MM.1S (cell line): ENCODE measurements at regions not wholly inside any gene's neighbourhood (a gene's known extent, or its start where the extent isn't known, plus 50 kb on each side); places are given as distances from the start of the nearest gene placed in this dataset.

Source experiments
- DNase-seq: peaks from one replicate; pipeline ENCODE4 v3.0.0-alpha.2; 2015
- H2AFZ ChIP-seq: fragments of 300-600 bp; sonication (generic); 2 replicates; pipeline ENCODE4 v1.6.0; 2016; ENCODE audit warnings: antibody characterized with exemption, low read length
- H3F3A ChIP-seq: fragments of 300-600 bp; sonication (generic); 2 replicates; pipeline ENCODE4 v1.6.1; 2016; ENCODE audit warnings: mild to moderate bottlenecking, antibody characterized with exemption, low read length, moderate library complexity, mixed read lengths; ENCODE audit not compliant: insufficient read depth
- H3K27ac ChIP-seq: fragments of 300-600 bp; sonication (generic); 2 replicates; pipeline ENCODE4 v1.5.1; 2016; ENCODE audit warnings: mild to moderate bottlenecking, low read length
- H3K27me3 ChIP-seq: fragments of 300-600 bp; sonication (generic); replicated peaks from 2 replicates; pipeline ENCODE4 v1.6.0; 2016; ENCODE audit warnings: low read length; ENCODE audit not compliant: insufficient read depth
- H3K36me3 ChIP-seq: fragments of 300-600 bp; sonication (generic); replicated peaks from 2 replicates; pipeline ENCODE4 v1.6.1; 2016; ENCODE audit warnings: mild to moderate bottlenecking, low read length, mixed read lengths; ENCODE audit not compliant: insufficient read depth
- H3K4me1 ChIP-seq: fragments of 300-600 bp; sonication (generic); 2 replicates; pipeline ENCODE4 v1.6.1; 2016; ENCODE audit warnings: low read length, mixed read lengths
- H3K4me2 ChIP-seq: fragments of 300-600 bp; sonication (generic); 2 replicates; pipeline ENCODE4 v1.6.0; 2016; ENCODE audit warnings: low read depth, low read length
- H3K4me3 ChIP-seq: fragments of 300-600 bp; sonication (generic); 2 replicates; pipeline ENCODE4 v1.5.1; 2016; ENCODE audit warnings: low read length, mixed read lengths
- H3K79me2 ChIP-seq: fragments of 300-600 bp; sonication (generic); 2 replicates; pipeline ENCODE4 v1.6.1; 2016; ENCODE audit warnings: mixed run types, low read length, mixed read lengths
- H3K9ac ChIP-seq: fragments of 300-600 bp; sonication (generic); 2 replicates; pipeline ENCODE4 v1.6.1; 2016; ENCODE audit warnings: low read length, mixed read lengths
- H3K9me2 ChIP-seq: fragments of 300-600 bp; sonication (generic); replicated peaks from 2 replicates; pipeline ENCODE4 v1.6.1; 2016; ENCODE audit warnings: mild to moderate bottlenecking, low read length, mixed read lengths; ENCODE audit not compliant: insufficient read depth
- H3K9me3 ChIP-seq: fragments of 300-600 bp; sonication (generic); replicated peaks from 2 replicates; pipeline ENCODE4 v1.6.1; 2016; ENCODE audit warnings: mild to moderate bottlenecking, low read length, mixed read lengths; ENCODE audit not compliant: insufficient read depth
- H4K20me1 ChIP-seq: fragments of 300-600 bp; sonication (generic); 2 replicates; pipeline ENCODE4 v1.6.1; 2016; ENCODE audit warnings: mild to moderate bottlenecking, low read length, moderate library complexity, mixed read lengths; ENCODE audit not compliant: insufficient read depth
- EZH2 ChIP-seq: fragments of 300-600 bp; sonication (generic); optimal IDR thresholded peaks from 2 replicates; pipeline ENCODE3; 2017; ENCODE audit warnings: low read depth, mild to moderate bottlenecking, antibody characterized with exemption, low read length, mixed read lengths
- EZH2phosphoT487 ChIP-seq: fragments of 300-600 bp; sonication (generic); IDR thresholded peaks from 2 replicates; pipeline ENCODE4 v1.6.1; 2018; ENCODE audit warnings: antibody characterized with exemption, low read length
- TF ChIP-seq, protein P1 (sequence below): fragments of 300-600 bp; sonication (generic); IDR thresholded peaks from 2 replicates; pipeline ENCODE4 v1.5.1; 2016; ENCODE audit warnings: antibody characterized with exemption, low read length, mixed read lengths

DNA sequence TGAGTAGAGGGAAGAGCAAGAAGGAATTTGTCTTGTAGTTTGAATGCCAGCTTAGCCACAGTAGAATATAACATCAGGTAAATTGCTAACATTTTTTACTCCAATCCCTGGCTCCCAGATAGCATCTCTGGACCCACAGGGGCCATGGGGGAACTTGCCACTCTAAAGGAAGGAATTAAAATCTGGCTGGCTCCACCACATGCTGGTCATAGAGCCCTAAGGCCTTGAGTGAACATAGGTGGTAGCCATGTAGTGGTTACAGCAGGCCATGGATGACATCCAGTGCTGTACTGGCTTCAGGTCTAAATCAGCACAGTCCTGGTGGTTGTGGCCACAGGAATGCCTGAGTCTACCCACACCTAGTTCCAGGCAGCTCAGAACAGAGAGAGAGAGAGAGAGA lies 109.9 kb upstream of the RGMB start:
- H3K36me3 ChIP-seq: no peaks in the 10 kb centered on the region
- TF ChIP-seq, protein P1, sequence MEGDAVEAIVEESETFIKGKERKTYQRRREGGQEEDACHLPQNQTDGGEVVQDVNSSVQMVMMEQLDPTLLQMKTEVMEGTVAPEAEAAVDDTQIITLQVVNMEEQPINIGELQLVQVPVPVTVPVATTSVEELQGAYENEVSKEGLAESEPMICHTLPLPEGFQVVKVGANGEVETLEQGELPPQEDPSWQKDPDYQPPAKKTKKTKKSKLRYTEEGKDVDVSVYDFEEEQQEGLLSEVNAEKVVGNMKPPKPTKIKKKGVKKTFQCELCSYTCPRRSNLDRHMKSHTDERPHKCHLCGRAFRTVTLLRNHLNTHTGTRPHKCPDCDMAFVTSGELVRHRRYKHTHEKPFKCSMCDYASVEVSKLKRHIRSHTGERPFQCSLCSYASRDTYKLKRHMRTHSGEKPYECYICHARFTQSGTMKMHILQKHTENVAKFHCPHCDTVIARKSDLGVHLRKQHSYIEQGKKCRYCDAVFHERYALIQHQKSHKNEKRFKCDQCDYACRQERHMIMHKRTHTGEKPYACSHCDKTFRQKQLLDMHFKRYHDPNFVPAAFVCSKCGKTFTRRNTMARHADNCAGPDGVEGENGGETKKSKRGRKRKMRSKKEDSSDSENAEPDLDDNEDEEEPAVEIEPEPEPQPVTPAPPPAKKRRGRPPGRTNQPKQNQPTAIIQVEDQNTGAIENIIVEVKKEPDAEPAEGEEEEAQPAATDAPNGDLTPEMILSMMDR: no peak
- TF ChIP-seq EZH2 (no peak), EZH2phosphoT487 (no peak)
- no peaks in the 10 kb centered on the region for H3K4me1 ChIP-seq
- H3K9me2 ChIP-seq: no peaks in the 10 kb centered on the region
- H4K20me1 ChIP-seq: no peaks in the 10 kb centered on the region
- no peaks in the 10 kb centered on the region for H3F3A ChIP-seq
- no peak for DNase-seq
- H3K9me3 ChIP-seq: no peaks in the 10 kb centered on the region
- no peaks in the 10 kb centered on the region for H3K27me3 ChIP-seq
- H3K4me2 ChIP-seq: no peak overlapping the region
- H3K27ac ChIP-seq: no peak overlapping the region
- H3K79me2 ChIP-seq: no peaks in the 10 kb centered on the region
- no peak overlapping the region for H3K9ac ChIP-seq
- H3K4me3 ChIP-seq: no peak overlapping the region
- H2AFZ ChIP-seq: no peak overlapping the region

GRCh38 chr5:98664736-98665135 lies 108.7 kb upstream of the RGMB start:
- no peaks in the 10 kb centered on the region for H3K36me3 ChIP-seq
- H3K27ac ChIP-seq: no peak overlapping the region
- H3K79me2 ChIP-seq: no peaks in the 10 kb centered on the region
- H4K20me1 ChIP-seq: no peaks in the 10 kb centered on the region
- H3K9me3 ChIP-seq: no peaks in the 10 kb centered on the region
- DNase-seq: no peak
- TF ChIP-seq EZH2 (no peak), EZH2phosphoT487 (no peak)
- TF ChIP-seq, protein P1: no peak
- H3K4me2 ChIP-seq: no peak overlapping the region
- H3F3A ChIP-seq: no peaks in the 10 kb centered on the region
- H3K27me3 ChIP-seq: no peaks in the 10 kb centered on the region
- H3K4me1 ChIP-seq: no peaks in the 10 kb centered on the region
- no peak overlapping the region for H3K4me3 ChIP-seq
- H2AFZ ChIP-seq: no peak overlapping the region
- H3K9ac ChIP-seq: no peak overlapping the region
- H3K9me2 ChIP-seq: no peaks in the 10 kb centered on the region

DNA sequence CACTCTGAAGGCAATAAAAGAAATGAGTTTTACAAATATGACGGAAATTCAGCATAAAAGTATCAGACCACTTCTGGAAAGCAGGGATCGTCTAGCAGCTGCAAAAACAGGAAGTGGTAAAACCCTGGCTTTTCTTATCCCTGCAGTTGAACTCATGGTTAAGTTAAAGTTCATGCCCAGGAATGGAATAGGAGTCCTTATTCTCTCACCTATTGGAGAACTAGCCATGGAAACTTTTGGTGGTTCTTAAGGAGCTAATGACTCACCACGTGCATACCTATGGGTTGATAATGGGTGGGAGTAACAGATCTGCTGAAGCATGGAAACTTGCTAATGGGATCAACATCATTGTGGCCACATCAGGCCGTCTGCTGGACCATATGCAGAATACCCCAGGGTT lies 93.5 kb upstream of the RGMB start:
- H4K20me1 ChIP-seq: no peaks in the 10 kb centered on the region

More for the DNA sequence above, 93.5 kb upstream of the RGMB start:
- Histone ChIP-seq H3K9ac (no peak overlapping the region), H3K27ac (no peak overlapping the region), H3K9me2 (no peaks in the 10 kb centered on the region), H3K27me3 (no peaks in the 10 kb centered on the region), H2AFZ (no peak overlapping the region), H3K36me3 (no peaks in the 10 kb centered on the region), H3F3A (no peaks in the 10 kb centered on the region), H3K79me2 (no peaks in the 10 kb centered on the region), H3K9me3 (no peaks in the 10 kb centered on the region), H3K4me3 (no peak overlapping the region), H3K4me1 (no peaks in the 10 kb centered on the region), H3K4me2 (no peak overlapping the region)
- TF ChIP-seq, protein P1: no peak
- TF ChIP-seq EZH2phosphoT487: no peak
- TF ChIP-seq EZH2: no peak
- no peak for DNase-seq
